ENCODE measurements at regions not wholly inside any gene's neighbourhood (a gene's known extent, or its start where the extent isn't known, plus 50 kb on each side); places are given as distances from the start of the nearest gene placed in this dataset.

DNA sequence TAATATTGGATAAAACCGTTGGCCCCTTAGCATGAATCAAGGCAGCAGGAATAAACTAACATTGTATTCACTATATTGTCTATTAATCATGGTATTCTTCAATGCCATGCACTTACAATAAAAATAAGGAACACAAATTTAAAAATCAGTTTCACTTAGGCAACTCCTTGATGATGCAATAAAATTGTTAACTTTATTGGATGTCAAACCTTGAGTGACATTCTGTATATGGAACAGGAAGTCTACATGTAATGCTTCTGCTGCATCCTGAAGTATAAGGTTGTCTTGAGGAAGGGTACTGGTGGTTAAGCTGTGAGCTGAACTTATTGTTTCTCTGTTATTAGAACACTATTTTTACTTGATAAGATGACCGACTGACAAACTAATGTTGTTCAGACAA, 605.5 kb downstream of the SATB2 start:
- TF ChIP-seq, protein P1, sequence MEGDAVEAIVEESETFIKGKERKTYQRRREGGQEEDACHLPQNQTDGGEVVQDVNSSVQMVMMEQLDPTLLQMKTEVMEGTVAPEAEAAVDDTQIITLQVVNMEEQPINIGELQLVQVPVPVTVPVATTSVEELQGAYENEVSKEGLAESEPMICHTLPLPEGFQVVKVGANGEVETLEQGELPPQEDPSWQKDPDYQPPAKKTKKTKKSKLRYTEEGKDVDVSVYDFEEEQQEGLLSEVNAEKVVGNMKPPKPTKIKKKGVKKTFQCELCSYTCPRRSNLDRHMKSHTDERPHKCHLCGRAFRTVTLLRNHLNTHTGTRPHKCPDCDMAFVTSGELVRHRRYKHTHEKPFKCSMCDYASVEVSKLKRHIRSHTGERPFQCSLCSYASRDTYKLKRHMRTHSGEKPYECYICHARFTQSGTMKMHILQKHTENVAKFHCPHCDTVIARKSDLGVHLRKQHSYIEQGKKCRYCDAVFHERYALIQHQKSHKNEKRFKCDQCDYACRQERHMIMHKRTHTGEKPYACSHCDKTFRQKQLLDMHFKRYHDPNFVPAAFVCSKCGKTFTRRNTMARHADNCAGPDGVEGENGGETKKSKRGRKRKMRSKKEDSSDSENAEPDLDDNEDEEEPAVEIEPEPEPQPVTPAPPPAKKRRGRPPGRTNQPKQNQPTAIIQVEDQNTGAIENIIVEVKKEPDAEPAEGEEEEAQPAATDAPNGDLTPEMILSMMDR (IDR thresholded peaks at IDR 0.05; ENCODE audit: unreplicated experiment in 3 of 3): no peak
- H3K27ac Mint-ChIP-seq: no peak overlapping the region
- H3K4me1 Mint-ChIP-seq: no peaks in the 10 kb centered on the region
- H3K36me3 Mint-ChIP-seq (ENCODE audit: low read depth): no peaks in the 10 kb centered on the region
- H3K4me3 Mint-ChIP-seq: no peak overlapping the region
- H3K27me3 Mint-ChIP-seq (ENCODE audit: low read depth): no peaks in the 10 kb centered on the region
- H3K9me3 Mint-ChIP-seq: peaks cover 6% of the 10 kb centered on the region

DNA sequence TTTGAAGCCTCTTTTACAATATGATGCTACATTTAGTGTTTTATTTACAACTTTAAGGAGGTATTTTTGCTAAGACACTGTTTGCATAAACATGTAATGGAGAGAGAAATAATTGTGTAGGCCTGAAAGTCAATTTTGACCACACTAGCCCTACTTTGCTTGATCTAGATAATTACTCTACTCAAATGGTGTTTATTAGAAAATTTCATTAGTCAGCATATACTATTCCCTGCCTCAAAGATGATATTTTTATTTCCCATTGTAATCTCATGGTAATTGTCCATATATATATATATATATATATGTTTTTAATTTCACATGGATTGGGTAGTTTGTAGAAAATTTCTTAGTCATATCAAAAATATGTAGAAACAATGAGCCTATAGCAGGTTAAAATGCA, 632.2 kb downstream of the SATB2 start:
- H3K27ac Mint-ChIP-seq: no peak overlapping the region
- H3K9me3 Mint-ChIP-seq: no peaks in the 10 kb centered on the region

DNA sequence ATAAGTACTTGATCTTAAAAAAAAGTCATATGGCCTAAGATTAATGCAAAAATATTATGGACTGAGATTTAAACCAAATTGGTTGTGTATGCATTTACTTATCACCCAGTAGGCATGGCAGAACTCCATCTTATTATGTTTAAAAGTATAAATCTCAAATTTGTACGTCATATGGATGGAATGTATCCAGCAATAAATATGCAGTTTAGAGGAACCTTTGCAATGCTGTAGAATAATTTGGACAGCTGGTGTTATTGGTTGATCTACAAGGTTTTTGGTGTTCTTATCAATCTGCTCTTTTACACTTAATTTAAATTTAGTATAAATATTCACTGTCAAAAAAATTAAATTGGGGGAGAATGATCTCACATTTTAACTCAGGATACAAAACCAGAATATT, 640.2 kb downstream of the SATB2 start:
- no peaks in the 10 kb centered on the region for H3K27me3 Mint-ChIP-seq (ENCODE audit: low read depth)
- peaks cover 6% of the 10 kb centered on the region for H3K4me1 Mint-ChIP-seq
- H3K4me3 Mint-ChIP-seq: no peak overlapping the region
- TF ChIP-seq, protein P1 (IDR thresholded peaks at IDR 0.05; ENCODE audit: unreplicated experiment in 3 of 3): no peak
- no peak overlapping the region for H3K27ac Mint-ChIP-seq
- H3K36me3 Mint-ChIP-seq (ENCODE audit: low read depth): no peaks in the 10 kb centered on the region
- H3K9me3 Mint-ChIP-seq: no peaks in the 10 kb centered on the region

More for the DNA sequence above, 632.2 kb downstream of the SATB2 start:
- no peaks in the 10 kb centered on the region for H3K4me1 Mint-ChIP-seq
- H3K4me3 Mint-ChIP-seq: no peak overlapping the region
- no peaks in the 10 kb centered on the region for H3K36me3 Mint-ChIP-seq (ENCODE audit: low read depth)
- no peaks in the 10 kb centered on the region for H3K27me3 Mint-ChIP-seq (ENCODE audit: low read depth)
- TF ChIP-seq, protein P1 (IDR thresholded peaks at IDR 0.05; ENCODE audit: unreplicated experiment in 3 of 3): no peak

DNA sequence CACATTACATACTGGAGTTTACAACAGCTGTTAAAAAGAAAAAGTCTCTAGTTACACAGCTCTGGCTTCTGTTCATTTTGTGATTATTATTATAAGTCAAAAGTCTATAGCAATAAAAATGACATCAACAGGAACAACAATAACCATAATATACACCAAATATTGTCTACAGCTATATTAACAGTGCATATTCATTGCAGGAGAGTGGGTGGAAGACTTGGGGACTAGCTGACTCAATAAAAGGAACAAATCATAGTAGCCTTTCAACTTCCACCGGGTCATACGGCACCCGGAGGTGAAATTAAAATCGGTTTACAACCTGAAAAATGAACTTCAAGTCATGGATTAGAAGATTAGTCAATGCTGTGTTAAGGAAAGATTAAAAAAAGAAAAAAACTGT, 642.1 kb downstream of the SATB2 start:
- TF ChIP-seq, protein P1 (IDR thresholded peaks at IDR 0.05; ENCODE audit: unreplicated experiment in 3 of 3): no peak
- H3K27ac Mint-ChIP-seq: no peak overlapping the region

DNA sequence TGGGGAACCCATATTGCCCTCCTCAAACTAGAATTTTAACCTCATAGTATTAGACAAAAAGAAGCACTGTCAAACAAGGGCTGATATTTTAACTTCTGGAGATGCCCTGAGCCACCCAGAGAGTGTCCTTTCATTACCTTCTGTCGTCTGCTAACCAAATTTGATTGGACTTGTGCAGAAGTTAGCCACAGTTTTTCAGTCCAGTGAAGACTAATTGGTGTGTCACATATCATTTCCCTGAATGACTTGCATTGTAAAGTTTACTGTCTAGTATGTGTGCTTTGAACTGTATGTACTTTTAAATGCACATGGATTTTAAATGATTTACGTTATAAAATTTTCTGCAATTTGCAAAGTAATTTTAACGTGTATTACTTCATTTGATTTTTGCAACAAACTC, 646.5 kb downstream of the SATB2 start:
- Mint-ChIP-seq H3K4me3 (no peak overlapping the region), H3K36me3 (ENCODE audit: low read depth) (no peaks in the 10 kb centered on the region), H3K4me1 (peaks cover 6% of the 10 kb centered on the region), H3K27me3 (ENCODE audit: low read depth) (no peaks in the 10 kb centered on the region), H3K27ac (peak overlapping the region in 2 of 3 experiments; percentile 18 to 63), H3K9me3 (no peaks in the 10 kb centered on the region)
- TF ChIP-seq, protein P1 (IDR thresholded peaks at IDR 0.05; ENCODE audit: unreplicated experiment in 3 of 3): no peak

More for the DNA sequence above, 642.1 kb downstream of the SATB2 start:
- Mint-ChIP-seq H3K27me3 (ENCODE audit: low read depth) (no peaks in the 10 kb centered on the region), H3K9me3 (no peaks in the 10 kb centered on the region), H3K36me3 (ENCODE audit: low read depth) (no peaks in the 10 kb centered on the region), H3K4me3 (no peak overlapping the region), H3K4me1 (peaks cover 6% of the 10 kb centered on the region)

DNA sequence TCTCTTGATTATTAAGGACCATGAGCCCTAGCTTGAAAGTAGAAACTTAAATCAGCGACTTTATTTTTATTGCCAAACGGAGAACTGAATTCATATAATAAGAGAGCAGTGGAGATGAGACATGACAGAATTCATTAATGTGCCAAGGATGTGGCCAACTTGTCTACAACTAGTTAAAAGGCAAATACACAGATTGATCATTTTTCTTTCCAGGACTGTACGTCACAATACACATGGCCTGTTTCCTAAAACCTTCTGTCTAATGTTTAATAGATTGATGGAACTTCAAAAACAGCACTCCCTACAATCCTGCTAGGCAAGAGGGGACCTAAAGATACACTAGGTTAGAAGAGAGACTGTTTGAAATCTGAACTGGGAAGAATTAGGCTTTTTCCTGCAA, 647.8 kb downstream of the SATB2 start:
- Mint-ChIP-seq H3K27me3 (ENCODE audit: low read depth) (no peaks in the 10 kb centered on the region), H3K27ac (peak overlapping the region in 1 of 3 experiments; percentile 26), H3K36me3 (ENCODE audit: low read depth) (no peaks in the 10 kb centered on the region), H3K9me3 (no peaks in the 10 kb centered on the region), H3K4me1 (no peaks in the 10 kb centered on the region), H3K4me3 (no peak overlapping the region)
- TF ChIP-seq, protein P1 (IDR thresholded peaks at IDR 0.05; ENCODE audit: unreplicated experiment in 3 of 3): no peak
